GM12874 (cell line): ENCODE measurements at regions not wholly inside any gene's neighbourhood (a gene's known extent, or its start where the extent isn't known, plus 50 kb on each side); places are given as distances from the start of the nearest gene placed in this dataset.

Experiments used
- TF ChIP-seq, protein P1 (sequence below): IDR thresholded peaks from 2 replicates; pipeline ENCODE4 v1.5.1; 2011; ENCODE audit warnings: low read depth, mild to moderate bottlenecking, control low read depth, low read length, moderate library complexity; ENCODE audit not compliant: insufficient read depth

DNA sequence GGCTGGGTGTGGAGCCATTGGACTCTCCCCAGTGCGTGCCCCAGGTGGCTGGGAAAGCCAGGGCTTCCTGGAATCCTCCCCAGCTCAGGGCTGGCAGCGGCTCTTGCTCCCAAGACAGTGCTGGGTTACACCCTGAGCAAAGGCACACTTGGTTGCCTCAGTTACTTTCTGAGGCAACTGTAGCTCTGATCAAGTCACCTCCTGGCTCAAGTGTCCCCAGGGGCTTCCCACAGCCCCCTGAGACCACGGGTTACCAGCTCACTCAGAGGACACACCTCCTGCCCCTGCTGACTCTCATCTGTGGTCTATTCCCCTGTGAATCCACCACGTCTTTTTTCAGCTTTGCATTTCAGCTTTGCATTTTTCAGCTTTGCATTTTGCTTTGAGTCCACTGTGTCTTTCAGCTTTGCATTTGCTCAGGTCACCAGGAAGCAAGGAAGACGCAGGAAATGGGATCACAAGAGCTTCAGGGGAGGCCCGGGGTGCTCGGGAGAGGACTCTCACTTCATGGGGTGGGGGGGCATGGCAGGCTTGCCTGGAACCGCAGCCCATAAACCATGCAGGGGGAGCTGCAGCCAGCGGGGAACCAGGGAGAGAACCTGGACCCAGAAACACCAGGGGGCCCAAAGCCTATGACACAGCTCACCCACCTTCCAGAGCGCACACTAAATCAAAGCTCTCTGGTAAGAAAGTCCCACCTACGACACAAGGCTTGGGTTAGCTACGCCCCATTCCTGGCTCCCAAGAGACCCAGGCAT, 138.0 kb upstream of the ASB18 start:
- TF ChIP-seq, protein P1, sequence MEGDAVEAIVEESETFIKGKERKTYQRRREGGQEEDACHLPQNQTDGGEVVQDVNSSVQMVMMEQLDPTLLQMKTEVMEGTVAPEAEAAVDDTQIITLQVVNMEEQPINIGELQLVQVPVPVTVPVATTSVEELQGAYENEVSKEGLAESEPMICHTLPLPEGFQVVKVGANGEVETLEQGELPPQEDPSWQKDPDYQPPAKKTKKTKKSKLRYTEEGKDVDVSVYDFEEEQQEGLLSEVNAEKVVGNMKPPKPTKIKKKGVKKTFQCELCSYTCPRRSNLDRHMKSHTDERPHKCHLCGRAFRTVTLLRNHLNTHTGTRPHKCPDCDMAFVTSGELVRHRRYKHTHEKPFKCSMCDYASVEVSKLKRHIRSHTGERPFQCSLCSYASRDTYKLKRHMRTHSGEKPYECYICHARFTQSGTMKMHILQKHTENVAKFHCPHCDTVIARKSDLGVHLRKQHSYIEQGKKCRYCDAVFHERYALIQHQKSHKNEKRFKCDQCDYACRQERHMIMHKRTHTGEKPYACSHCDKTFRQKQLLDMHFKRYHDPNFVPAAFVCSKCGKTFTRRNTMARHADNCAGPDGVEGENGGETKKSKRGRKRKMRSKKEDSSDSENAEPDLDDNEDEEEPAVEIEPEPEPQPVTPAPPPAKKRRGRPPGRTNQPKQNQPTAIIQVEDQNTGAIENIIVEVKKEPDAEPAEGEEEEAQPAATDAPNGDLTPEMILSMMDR: no peak

DNA sequence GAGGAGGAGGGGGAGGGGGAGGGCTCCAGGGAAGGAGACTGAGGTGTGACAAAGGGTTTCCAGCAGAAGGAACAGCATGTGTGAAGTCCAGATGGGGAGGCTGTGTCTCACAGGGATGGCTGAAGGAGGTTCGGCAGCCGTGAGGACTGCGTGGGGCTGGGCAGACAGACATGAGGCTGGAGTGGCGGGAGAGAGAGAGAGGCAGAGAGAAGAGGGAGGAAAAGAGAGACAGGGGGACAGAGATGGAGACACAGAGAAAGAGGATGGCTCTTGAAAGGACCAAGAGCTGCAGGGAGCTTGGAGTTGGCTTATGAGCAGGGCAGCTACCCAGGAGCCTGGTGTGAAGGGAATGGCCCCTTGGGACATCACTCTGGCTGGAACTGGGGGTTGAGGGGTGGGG, 138.9 kb upstream of the ASB18 start:
- TF ChIP-seq, protein P1: no peak

DNA sequence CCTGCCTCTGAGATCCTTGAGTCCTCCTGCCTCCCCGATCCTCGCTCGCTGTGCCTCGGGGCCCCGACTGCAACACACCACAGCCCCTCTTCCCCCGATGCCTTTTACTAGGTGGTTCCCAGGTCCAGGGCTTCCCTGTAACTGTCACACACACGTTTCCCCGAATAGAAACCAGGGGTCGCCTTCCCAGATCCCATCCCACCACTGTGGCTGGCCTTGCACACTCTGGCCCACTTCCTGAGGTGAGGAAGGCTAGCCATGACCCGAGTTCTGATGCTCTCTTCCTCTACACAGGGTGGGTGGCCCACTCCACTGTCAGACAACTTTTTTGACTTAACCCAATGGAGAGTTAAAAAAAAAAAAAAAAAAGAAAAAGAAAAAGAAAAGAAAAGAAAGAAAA, 139.6 kb upstream of the ASB18 start:
- TF ChIP-seq, protein P1: no peak

DNA sequence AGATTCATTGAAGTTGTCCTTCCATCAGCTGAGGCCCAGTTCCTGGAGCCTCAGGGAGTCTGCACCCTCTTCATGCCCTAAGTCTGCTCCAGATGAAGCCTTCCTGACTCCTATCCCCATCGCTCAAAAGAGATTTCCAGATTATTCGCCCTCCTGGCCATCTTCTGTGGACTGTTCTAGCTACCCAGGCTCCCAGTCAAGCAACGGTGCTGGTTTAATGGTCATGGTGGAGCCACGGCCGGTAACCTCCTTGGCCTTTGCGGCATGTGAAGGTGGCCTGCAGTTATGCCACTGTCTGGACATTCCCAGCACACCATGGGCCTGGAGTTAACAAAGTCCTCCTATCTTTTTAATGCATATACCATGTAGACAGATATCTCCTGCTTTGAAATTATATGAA, 140.1 kb upstream of the ASB18 start:
- TF ChIP-seq, protein P1: no peak

DNA sequence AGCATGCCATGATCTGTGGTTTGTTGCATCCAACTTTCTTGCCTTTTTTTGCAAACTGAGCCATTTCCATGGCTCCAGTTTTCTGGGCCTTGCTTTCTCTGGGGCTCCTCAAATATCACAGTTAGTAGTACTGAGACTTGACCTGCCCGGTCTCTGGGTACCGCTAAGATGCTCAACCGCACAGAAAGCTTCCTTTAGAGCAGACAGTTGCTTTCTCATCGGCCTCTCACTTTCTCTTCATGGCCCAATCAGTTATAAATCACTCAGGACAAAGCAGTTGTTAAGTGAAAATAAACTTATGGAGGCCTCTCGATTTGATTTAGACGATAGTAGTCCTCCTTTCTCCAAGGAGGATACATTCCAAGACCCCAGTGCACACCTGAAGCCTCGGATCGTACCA, 141.2 kb upstream of the ASB18 start:
- TF ChIP-seq, protein P1: no peak

DNA sequence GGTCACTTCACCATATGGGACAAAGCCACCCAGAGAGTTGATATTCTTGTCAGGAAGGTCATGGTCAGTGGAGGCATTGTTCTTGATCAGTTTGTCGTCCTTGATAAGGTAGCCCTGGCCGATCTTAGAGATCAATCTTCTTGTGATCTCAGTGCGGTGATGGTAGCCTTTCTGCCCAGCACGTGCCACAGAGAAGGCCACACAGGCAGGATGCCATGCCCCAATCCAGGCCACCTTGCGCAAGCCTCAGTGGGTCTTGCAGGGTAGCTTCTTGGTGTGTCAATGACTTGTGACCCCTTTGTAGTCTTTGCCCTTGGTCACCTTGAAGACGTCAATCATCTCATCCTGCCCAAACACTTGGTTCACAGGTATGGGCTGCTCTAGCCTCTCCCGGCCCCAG, 143.9 kb upstream of the ASB18 start:
- TF ChIP-seq, protein P1: no peak

DNA sequence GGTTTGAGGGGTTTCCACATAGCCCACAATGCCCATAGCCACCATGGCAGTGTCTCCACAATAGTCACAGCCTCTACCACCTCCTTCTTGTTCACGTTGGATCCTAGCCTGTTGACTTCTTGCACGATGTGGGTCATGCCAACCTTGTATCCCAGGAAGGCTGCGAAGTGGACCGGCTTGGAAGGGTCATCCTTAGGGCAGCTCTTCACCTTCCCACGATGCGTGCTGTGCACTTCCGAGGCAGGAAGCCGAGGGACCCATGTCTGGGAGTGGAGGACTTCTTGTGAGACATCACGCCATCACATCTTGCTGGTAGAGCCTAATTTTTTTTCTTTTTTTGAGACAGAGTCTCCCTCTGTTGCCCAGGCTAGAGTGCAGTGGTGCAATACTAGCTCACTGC, 144.6 kb upstream of the ASB18 start:
- TF ChIP-seq, protein P1: no peak
